ENCODE measurements at regions not wholly inside any gene's neighbourhood (a gene's known extent, or its start where the extent isn't known, plus 50 kb on each side); places are given as distances from the start of the nearest gene placed in this dataset.

GRCh38 chr6:25138233-25138933 lies 140.8 kb upstream of the CARMIL1 start:
- no peak overlapping the region for H2BK12ac ChIP-seq (ENCODE audit: low read depth, low read length)
- H3K23ac ChIP-seq (ENCODE audit: insufficient read length): no peak overlapping the region
- no peak overlapping the region for H2BK120ac ChIP-seq (replicated peaks; ENCODE audit: low read depth, low read length)
- no peaks in the 10 kb centered on the region for H3K79me1 ChIP-seq (ENCODE audit: low read depth, low read length)
- no peak overlapping the region for H2AFZ ChIP-seq (ENCODE audit: low read length)
- DNase-seq (ENCODE audit: low read depth in 1 of 2, low spot score in 2 of 2) (no peak), FAIRE-seq (no peak)
- no peaks in the 10 kb centered on the region for H3K4me1 ChIP-seq (replicated peaks in 1 of 4; ENCODE audit: control insufficient read depth in 3 of 4, insufficient read depth in 4 of 4, low read length in 3 of 4)
- H3K36me3 ChIP-seq (ENCODE audit: control insufficient read depth in 2 of 4, insufficient read depth in 4 of 4, low read length in 3 of 4): no peaks in the 10 kb centered on the region; a peak in 1 of 8 replicates
- H3K4ac ChIP-seq (replicated peaks; ENCODE audit: insufficient read length, low read depth, low read length): no peak overlapping the region
- no peak overlapping the region for H2BK5ac ChIP-seq (ENCODE audit: low read depth, low read length)
- H3K9ac ChIP-seq (replicated peaks in 1 of 4; ENCODE audit: extremely low read depth in 1 of 4, low read depth in 3 of 4, low read length in 3 of 4): no peak overlapping the region
- H4K91ac ChIP-seq (replicated peaks; ENCODE audit: insufficient read length, low read length): no peak overlapping the region
- H2BK15ac ChIP-seq (ENCODE audit: low read length): no peak overlapping the region
- no peaks in the 10 kb centered on the region; the same call in 1 of the 2 replicates for H3K23me2 ChIP-seq (ENCODE audit: low read depth, low read length)
- WGBS, 2 experiments (ENCODE audit: extremely low coverage in 1 of 2, insufficient coverage in 1 of 2, insufficient read length in 1 of 2, insufficient replicate concordance in 2 of 2, low coverage in 1 of 2, low lambda C conversion rate in 2 of 2, missing lambda C conversion rate in 1 of 2): 89% methylated on average over 7 of the region's 7 CpGs; no CpG with 5 or more reads in 1 of the 2 experiments
- no peak overlapping the region for H2BK20ac ChIP-seq (ENCODE audit: low read length)
- no peak overlapping the region for H3K4me3 ChIP-seq (ENCODE audit: extremely low read depth in 1 of 4, insufficient read depth in 2 of 4, low read depth in 3 of 4, low read length in 4 of 4)
- H4K8ac ChIP-seq (ENCODE audit: extremely low read depth, insufficient read depth, low read length): no peak overlapping the region
- no peaks in the 10 kb centered on the region for H4K20me1 ChIP-seq (replicated peaks in 1 of 2; ENCODE audit: control insufficient read depth in 1 of 2, insufficient read depth in 2 of 2, low read length in 2 of 2)
- H4K5ac ChIP-seq (ENCODE audit: insufficient read length, low read depth, low read length): no peak overlapping the region
- no peaks in the 10 kb centered on the region for H3K79me2 ChIP-seq (ENCODE audit: control insufficient read depth in 1 of 2, insufficient read depth in 2 of 2, low read length in 2 of 2)
- ChIA-PET CTCF (ENCODE audit: partially characterized antibody) (no interaction called here), POLR2A (ENCODE audit: partially characterized antibody) (interaction anchor here (0.6 kb wide), 1 partner anchor 1222 kb away, joined by 3 read pairs; no protein-coding TSS in a partner anchor)
- H3K56ac ChIP-seq (replicated peaks; ENCODE audit: insufficient read length, low read depth, low read length): no peak overlapping the region
- peaks cover 14 to 16% of the 10 kb centered on the region in 2 experiments for H3K9me3 ChIP-seq (ENCODE audit: insufficient read depth in 2 of 2, low read depth in 1 of 2, low read length in 1 of 2)
- H3K27ac ChIP-seq (ENCODE audit: low read depth, low read length): no peak overlapping the region
- H2AK5ac ChIP-seq (ENCODE audit: low read depth, low read length): no peak overlapping the region
- no peak overlapping the region for H3K14ac ChIP-seq (ENCODE audit: insufficient read length)
- H3K18ac ChIP-seq (ENCODE audit: extremely low read depth, low read length): no peak overlapping the region
- H3K27me3 ChIP-seq (replicated peaks in 1 of 4; ENCODE audit: control insufficient read depth in 3 of 4, extremely low read depth in 1 of 4, insufficient read depth in 3 of 4, low read length in 3 of 4): no peaks in the 10 kb centered on the region
- no peak overlapping the region for H3K4me2 ChIP-seq (ENCODE audit: insufficient read depth in 1 of 2, low read depth in 2 of 2, low read length in 2 of 2)

Measured in H1 (cell line).